ENCODE measurements at regions not wholly inside any gene's neighbourhood (a gene's known extent, or its start where the extent isn't known, plus 50 kb on each side); places are given as distances from the start of the nearest gene placed in this dataset.

DNA sequence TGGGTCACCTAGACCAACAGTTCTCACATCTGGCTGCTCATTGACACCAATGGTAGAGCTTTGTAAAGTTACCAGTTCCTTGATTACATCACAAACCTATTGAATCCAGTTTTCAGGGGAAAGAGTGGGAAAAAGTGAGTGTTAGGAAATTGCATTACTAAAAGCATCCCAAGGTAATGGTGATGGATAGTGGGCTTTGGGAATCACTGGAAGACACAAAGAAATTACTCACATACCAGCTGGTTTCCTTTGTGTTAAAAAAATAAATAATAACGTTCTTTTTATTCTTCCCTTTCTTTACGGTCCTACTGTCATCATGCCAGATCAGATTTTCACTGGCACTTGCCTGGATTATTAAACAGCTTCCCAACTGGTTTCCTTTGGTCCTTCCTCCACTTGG is 370.7 kb downstream of the RFPL4B start:
- no peak for DNase-seq (ENCODE audit: low spot score)
- TF ChIP-seq, protein P1, sequence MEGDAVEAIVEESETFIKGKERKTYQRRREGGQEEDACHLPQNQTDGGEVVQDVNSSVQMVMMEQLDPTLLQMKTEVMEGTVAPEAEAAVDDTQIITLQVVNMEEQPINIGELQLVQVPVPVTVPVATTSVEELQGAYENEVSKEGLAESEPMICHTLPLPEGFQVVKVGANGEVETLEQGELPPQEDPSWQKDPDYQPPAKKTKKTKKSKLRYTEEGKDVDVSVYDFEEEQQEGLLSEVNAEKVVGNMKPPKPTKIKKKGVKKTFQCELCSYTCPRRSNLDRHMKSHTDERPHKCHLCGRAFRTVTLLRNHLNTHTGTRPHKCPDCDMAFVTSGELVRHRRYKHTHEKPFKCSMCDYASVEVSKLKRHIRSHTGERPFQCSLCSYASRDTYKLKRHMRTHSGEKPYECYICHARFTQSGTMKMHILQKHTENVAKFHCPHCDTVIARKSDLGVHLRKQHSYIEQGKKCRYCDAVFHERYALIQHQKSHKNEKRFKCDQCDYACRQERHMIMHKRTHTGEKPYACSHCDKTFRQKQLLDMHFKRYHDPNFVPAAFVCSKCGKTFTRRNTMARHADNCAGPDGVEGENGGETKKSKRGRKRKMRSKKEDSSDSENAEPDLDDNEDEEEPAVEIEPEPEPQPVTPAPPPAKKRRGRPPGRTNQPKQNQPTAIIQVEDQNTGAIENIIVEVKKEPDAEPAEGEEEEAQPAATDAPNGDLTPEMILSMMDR (IDR thresholded peaks at IDR 0.05; ENCODE audit: extremely low read depth, missing control alignments): no peak

DNA sequence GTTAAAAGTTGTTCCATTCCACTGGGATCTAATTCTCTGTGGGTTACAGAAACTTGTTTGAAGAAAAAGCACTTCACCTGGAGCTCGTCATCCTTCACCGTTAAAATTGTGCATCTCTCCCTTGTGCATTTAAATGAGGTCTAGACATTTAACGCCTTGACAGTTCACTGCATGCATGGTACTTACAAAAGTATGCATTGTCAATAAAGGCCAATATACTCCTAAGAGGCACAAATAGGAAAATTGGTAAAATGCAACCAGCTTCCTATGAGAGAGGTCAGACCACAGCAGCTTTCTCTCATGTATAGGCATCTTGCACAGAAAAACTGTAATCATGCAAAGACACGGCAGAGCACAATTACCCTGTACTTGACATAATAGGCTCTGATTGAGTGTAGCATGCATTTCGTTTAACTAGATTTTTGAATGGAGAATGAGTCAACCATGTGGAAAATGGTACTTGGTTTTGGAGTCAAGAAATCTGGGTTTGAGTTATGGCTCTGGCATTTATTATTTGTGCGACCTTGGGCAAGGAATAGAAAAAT is 378.5 kb downstream of the RFPL4B start:
- DNase-seq (ENCODE audit: low spot score): no peak
- TF ChIP-seq, protein P1 (IDR thresholded peaks at IDR 0.05; ENCODE audit: extremely low read depth, missing control alignments): no peak

DNA sequence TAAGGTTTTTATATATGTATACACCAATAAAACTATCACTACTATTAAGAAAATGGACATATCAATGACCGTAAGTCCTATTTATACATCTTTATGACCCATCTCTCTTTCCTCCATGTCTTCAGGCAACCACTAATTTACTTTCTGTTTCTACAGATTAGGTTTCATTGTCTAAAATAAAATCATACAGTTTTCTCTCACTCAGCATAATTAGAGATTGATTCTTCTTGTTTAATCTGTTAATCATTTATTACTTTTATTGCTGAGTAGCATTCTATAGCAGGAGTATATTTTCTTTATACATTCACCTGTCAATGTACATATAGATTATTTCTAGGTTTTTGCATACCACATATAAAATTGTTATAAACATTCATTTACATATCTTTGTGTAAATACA is 388.0 kb downstream of the RFPL4B start:
- TF ChIP-seq, protein P1 (IDR thresholded peaks at IDR 0.05; ENCODE audit: extremely low read depth, missing control alignments): no peak
- no peak for DNase-seq (ENCODE audit: low spot score)

DNA sequence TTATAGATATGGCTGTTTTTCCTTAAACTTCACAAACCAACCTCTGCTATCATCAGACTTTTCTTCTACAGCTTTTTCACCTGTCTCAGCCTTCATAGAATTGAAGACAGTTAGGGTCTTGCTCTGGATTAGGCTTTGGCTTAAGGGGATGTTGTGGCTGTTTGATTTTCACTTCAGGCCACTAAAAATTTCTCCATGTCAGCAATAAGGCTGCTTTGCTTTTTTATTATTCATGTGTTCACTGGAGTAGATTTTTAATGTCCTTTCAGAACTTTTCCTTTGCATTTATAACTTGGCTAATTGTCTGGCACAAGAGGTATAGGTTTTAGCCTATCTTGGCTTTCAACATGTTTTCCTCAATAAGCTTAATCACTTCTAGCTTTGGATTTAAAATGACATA is 392.6 kb downstream of the RFPL4B start:
- no peak for DNase-seq (ENCODE audit: low spot score)
- TF ChIP-seq, protein P1 (IDR thresholded peaks at IDR 0.05; ENCODE audit: extremely low read depth, missing control alignments): no peak

DNA sequence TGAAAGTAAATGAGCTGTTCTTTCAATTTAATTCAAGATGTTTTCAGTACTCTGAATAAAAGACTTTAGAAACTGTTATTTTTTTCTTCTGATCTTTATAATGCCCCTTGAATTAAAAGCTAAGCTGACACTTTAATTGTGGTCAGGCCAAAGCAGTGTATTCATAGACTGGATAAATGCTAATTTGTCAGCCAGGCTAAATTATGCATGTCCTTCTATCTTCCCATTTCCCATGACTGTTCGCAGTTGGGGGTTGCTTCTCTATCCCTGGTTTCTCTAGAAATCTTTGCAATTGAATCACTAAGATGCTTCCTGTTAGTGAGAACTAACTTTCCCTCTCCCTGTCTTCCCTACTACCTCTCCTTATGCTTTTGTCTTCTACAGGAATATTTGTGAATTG is 396.2 kb downstream of the RFPL4B start:
- TF ChIP-seq, protein P1 (IDR thresholded peaks at IDR 0.05; ENCODE audit: extremely low read depth, missing control alignments): no peak
- DNase-seq (ENCODE audit: low spot score): no peak

DNA sequence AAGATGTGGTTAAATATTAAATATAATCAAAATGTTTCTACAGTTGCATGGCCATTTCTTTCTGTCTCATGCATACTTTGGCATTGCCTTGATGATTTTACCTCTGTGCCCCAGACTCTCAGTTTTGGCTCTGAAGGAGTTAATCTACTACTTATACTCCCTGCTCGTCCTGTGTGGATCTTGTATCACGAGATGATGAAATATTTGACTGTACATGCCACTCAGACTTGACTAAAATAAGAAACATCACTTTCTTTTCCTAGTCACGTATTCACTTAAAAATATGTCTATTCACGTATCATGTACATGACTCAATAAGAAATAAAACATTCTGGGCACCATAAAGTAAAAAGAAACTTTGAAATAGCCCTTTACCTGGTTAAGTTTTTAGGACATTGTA is 397.7 kb downstream of the RFPL4B start:
- TF ChIP-seq, protein P1 (IDR thresholded peaks at IDR 0.05; ENCODE audit: extremely low read depth, missing control alignments): no peak

DNA sequence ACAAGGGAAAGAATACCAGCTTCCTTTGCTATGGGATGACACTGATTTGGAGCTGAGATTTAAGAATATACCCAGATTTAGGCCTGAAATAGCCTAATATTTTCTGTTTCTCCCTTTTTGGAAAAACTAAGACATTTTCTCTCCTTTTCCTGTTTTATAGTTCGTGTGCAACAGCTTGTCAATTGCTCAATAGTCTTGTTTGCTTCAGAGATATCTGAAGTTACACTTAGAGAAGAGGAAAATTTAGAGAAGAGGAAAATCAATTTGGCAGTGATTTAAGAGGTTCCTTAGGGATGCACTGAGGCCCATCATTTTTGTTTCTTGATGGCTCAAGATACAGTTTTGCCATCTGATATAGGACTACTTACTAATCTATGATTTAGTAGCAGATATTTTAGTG is 398.6 kb downstream of the RFPL4B start:
- no peak for DNase-seq (ENCODE audit: low spot score)
- TF ChIP-seq, protein P1 (IDR thresholded peaks at IDR 0.05; ENCODE audit: extremely low read depth, missing control alignments): no peak

More for the DNA sequence above, 397.7 kb downstream of the RFPL4B start:
- no peak for DNase-seq (ENCODE audit: low spot score)

Measured in GM20000 (cell line).